DOHH2 (cell line): ENCODE measurements at regions not wholly inside any gene's neighbourhood (a gene's known extent, or its start where the extent isn't known, plus 50 kb on each side); places are given as distances from the start of the nearest gene placed in this dataset.

Experiments
- CTCF ChIP-seq: fragments of 200-600 bp; sonication (generic); IDR thresholded peaks from one replicate; pipeline ENCODE4 v1.5.1; 2014; ENCODE audit warnings: antibody characterized with exemption, mild to moderate bottlenecking, low read depth, low read length; ENCODE audit not compliant: poor library complexity, severe bottlenecking
- EZH2phosphoT487 ChIP-seq: fragments of 200-600 bp; sonication (generic); IDR thresholded peaks from 2 replicates; pipeline ENCODE4 v1.6.1; 2017; ENCODE audit warnings: borderline replicate concordance, mild to moderate bottlenecking, antibody characterized with exemption, low read length, moderate library complexity, mixed read lengths

GRCh38 chr11:92687724-92688123 lies 281.7 kb upstream of the MTNR1B start:
- TF ChIP-seq CTCF: no peak
- no peak for TF ChIP-seq EZH2phosphoT487
